OCI-LY3 (cell line): ENCODE measurements at regions not wholly inside any gene's neighbourhood (a gene's known extent, or its start where the extent isn't known, plus 50 kb on each side); places are given as distances from the start of the nearest gene placed in this dataset.

Experiments used
- H2AFZ ChIP-seq: fragments of 200-600, 300-600 bp; shearing (Covaris generic); 2 replicates; pipeline ENCODE4 v1.6.0; 2014; ENCODE audit warnings: antibody characterized with exemption, low read depth, low read length
- H3K27ac ChIP-seq: fragments of 200-600, 300-600 bp; sonication (generic); 2 replicates; pipeline ENCODE4 v1.5.1; 2014; ENCODE audit warnings: mild to moderate bottlenecking, low read length, moderate library complexity, mixed read lengths
- H3K27me3 ChIP-seq: fragments of 200-600, 300-600 bp; sonication (generic); 2 replicates; pipeline ENCODE4 v1.6.1; 2014; ENCODE audit warnings: low read depth, low read length, mixed read lengths
- H3K36me3 ChIP-seq: fragments of 200-600, 300-600 bp; sonication (generic); replicated peaks from 2 replicates; pipeline ENCODE3; 2014; ENCODE audit warnings: low read depth, low read length, mixed read lengths
- H3K4me1 ChIP-seq: fragments of 300-600, 200-600 bp; sonication (generic); 2 replicates; pipeline ENCODE4 v1.6.1; 2014; ENCODE audit warnings: low read length, mixed read lengths
- H3K4me2 ChIP-seq: fragments of 200-600, 300-600 bp; sonication (generic); 2 replicates; pipeline ENCODE4 v1.6.1; 2014; ENCODE audit warnings: low read length, mixed read lengths
- H3K4me3 ChIP-seq: fragments of 300-600, 200-600 bp; sonication (generic); 2 replicates; pipeline ENCODE4 v1.5.1; 2014; ENCODE audit warnings: antibody characterized with exemption, mild to moderate bottlenecking, low read length, moderate library complexity
- H3K79me2 ChIP-seq: fragments of 300-600, 200-600 bp; shearing (Covaris generic); 2 replicates; pipeline ENCODE4 v1.6.1; 2014; ENCODE audit warnings: mild to moderate bottlenecking, low read length, mixed read lengths
- H3K9ac ChIP-seq: fragments of 300-600, 200-600 bp; shearing (Covaris generic); 2 replicates; pipeline ENCODE4 v1.6.0; 2014; ENCODE audit warnings: mild to moderate bottlenecking, low read length, moderate library complexity
- H3K9me3 ChIP-seq: fragments of 200-600, 300-600 bp; shearing (Covaris generic); 2 replicates; pipeline ENCODE4 v1.6.1; 2014; ENCODE audit warnings: low read length, mixed read lengths; ENCODE audit not compliant: insufficient read depth
- H4K20me1 ChIP-seq: fragments of 200-600, 300-600 bp; sonication (generic); 2 replicates; pipeline ENCODE4 v1.6.1; 2016; ENCODE audit warnings: low read length, mixed read lengths; ENCODE audit not compliant: insufficient read depth
- CTCF ChIP-seq: fragments of 200-600, 300-600 bp; sonication (generic); IDR thresholded peaks from 2 replicates; pipeline ENCODE4 v1.5.1; 2014; ENCODE audit warnings: antibody characterized with exemption, low read length, low read depth
- EZH2phosphoT487 ChIP-seq: fragments of 200-600 bp; shearing (Covaris generic); IDR thresholded peaks from 2 replicates; pipeline ENCODE4 v1.6.1; 2018; ENCODE audit warnings: antibody characterized with exemption, mixed run types, low read depth

GRCh38 chr12:88914967-88915366 lies 334.7 kb upstream of the KITLG start:
- Histone ChIP-seq H4K20me1 (no peaks in the 10 kb centered on the region), H3K79me2 (no peaks in the 10 kb centered on the region), H3K36me3 (peaks cover 4% of the 10 kb centered on the region), H3K4me1 (no peaks in the 10 kb centered on the region), H3K4me2 (no peak overlapping the region), H3K9ac (no peak overlapping the region), H3K4me3 (no peak overlapping the region), H3K9me3 (peaks cover 19% of the 10 kb centered on the region), H2AFZ (no peak overlapping the region), H3K27me3 (no peaks in the 10 kb centered on the region), H3K27ac (no peak overlapping the region)
- no peak for TF ChIP-seq EZH2phosphoT487
- no peak for TF ChIP-seq CTCF

- Histone ChIP-seq H3K36me3 (peaks cover 4% of the 10 kb centered on the region), H3K79me2 (no peaks in the 10 kb centered on the region), H4K20me1 (no peaks in the 10 kb centered on the region), H3K27ac (no peak overlapping the region), H3K27me3 (no peaks in the 10 kb centered on the region), H2AFZ (no peak overlapping the region), H3K4me1 (no peaks in the 10 kb centered on the region), H3K4me2 (no peak overlapping the region), H3K9ac (no peak overlapping the region), H3K9me3 (peaks cover 16% of the 10 kb centered on the region), H3K4me3 (no peak overlapping the region)
- no peak for TF ChIP-seq CTCF
- no peak for TF ChIP-seq EZH2phosphoT487
These were observed 329.2 kb upstream of the KITLG start for GRCh38 chr12:88909510-88909909.

GRCh38 chr12:88908345-88908744 lies 328.1 kb upstream of the KITLG start:
- Histone ChIP-seq H3K27ac (no peak overlapping the region), H3K79me2 (no peaks in the 10 kb centered on the region), H3K4me1 (no peaks in the 10 kb centered on the region)

GRCh38 chr12:88904705-88905104 lies 324.4 kb upstream of the KITLG start:
- Histone ChIP-seq H3K27me3 (no peaks in the 10 kb centered on the region), H2AFZ (no peak overlapping the region)

More at GRCh38 chr12:88908345-88908744, 328.1 kb upstream of the KITLG start:
- Histone ChIP-seq H3K9ac (no peak overlapping the region), H3K27me3 (no peaks in the 10 kb centered on the region), H3K4me2 (no peak overlapping the region), H3K9me3 (peaks cover 10% of the 10 kb centered on the region; the same call in 1 of the 2 replicates), H2AFZ (no peak overlapping the region), H3K4me3 (no peak overlapping the region), H3K36me3 (peaks cover 3% of the 10 kb centered on the region), H4K20me1 (no peaks in the 10 kb centered on the region)
- no peak for TF ChIP-seq EZH2phosphoT487
- no peak for TF ChIP-seq CTCF

More at GRCh38 chr12:88904705-88905104, 324.4 kb upstream of the KITLG start:
- Histone ChIP-seq H3K27ac (no peak overlapping the region), H3K36me3 (no peaks in the 10 kb centered on the region), H3K4me3 (no peak overlapping the region), H3K79me2 (no peaks in the 10 kb centered on the region), H3K4me1 (peaks cover 12% of the 10 kb centered on the region), H3K9ac (no peak overlapping the region), H3K9me3 (no peaks in the 10 kb centered on the region), H3K4me2 (no peak overlapping the region), H4K20me1 (no peaks in the 10 kb centered on the region)
- TF ChIP-seq CTCF (no peak), EZH2phosphoT487 (no peak)
